GM19455 (cell line): ENCODE measurements at regions not wholly inside any gene's neighbourhood (a gene's known extent, or its start where the extent isn't known, plus 50 kb on each side); places are given as distances from the start of the nearest gene placed in this dataset.
"Not testable (repeated sequence)": the region's sequence is repeated elsewhere in the genome, so short reads cannot be mapped to it uniquely, and the experiment has no call there.

Source experiments
- ATAC-seq: cut with Tn5 transposase; IDR thresholded peaks from one replicate; pipeline ENCODE4 v1.9.1; 2021; ENCODE audit not compliant: unreplicated experiment

- ATAC-seq = not testable (repeated sequence)
Observed at GRCh38 chr6:21282360-21282759, 311.2 kb upstream of the SOX4 start.

DNA sequence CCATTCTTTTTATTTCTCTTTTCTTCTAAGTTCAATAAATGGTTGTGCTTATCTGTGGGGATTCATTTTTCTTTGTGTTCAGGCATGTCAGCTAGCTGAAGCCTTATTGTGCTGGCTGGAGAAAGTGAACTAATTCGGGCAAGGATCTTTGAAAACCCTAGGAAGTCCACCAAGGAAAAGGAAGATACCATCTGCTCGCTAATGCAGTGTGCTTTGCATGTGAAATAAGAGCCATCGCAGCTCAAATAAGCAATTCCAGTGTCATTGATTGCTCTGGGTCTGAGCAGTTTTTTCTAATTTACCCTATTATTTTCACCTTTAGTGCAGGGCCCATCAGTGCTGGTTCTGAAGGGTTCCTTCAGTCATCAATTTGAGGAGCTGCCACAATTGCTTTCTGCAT lies 309.4 kb upstream of the SOX4 start:
- no peak for ATAC-seq

DNA sequence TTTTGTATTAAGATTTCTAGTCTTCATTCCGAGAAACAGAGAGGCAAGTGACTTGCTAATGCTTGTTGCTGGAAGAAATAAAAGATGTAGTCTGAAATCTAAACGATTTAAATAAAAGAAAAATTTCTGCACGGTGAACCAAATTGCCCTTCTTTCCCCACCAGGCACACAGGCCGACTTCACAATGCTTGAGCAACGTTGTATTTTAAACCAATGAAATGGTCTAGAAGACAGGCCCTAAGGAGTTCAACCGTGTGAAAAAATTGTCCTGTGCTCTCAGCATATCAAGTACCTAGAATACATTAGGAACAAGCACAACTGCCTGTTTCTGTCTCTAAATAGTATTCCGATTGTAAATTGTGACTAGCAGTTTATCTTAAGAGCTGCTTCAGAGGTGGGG lies 308.8 kb upstream of the SOX4 start:
- ATAC-seq = no peak

DNA sequence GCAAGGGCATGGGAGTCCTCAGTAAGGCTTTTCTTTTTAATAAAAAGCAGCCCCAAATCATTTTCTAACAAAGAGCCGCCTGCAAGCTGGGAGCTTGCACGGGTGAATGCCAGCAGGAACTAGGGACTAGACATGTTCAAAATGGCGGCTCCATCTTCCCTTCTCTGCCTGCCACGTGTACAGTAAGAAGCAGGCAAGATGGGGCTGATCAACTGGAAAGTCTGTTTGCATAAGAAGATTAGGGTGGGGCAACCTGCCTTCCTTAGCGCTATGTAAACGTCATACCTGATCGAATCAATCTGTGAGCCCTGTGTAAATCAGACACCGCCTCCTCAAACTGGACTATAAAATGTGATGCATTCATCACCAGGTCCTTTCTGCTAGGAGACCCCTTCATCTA lies 299.4 kb upstream of the SOX4 start:
- ATAC-seq = no peak

DNA sequence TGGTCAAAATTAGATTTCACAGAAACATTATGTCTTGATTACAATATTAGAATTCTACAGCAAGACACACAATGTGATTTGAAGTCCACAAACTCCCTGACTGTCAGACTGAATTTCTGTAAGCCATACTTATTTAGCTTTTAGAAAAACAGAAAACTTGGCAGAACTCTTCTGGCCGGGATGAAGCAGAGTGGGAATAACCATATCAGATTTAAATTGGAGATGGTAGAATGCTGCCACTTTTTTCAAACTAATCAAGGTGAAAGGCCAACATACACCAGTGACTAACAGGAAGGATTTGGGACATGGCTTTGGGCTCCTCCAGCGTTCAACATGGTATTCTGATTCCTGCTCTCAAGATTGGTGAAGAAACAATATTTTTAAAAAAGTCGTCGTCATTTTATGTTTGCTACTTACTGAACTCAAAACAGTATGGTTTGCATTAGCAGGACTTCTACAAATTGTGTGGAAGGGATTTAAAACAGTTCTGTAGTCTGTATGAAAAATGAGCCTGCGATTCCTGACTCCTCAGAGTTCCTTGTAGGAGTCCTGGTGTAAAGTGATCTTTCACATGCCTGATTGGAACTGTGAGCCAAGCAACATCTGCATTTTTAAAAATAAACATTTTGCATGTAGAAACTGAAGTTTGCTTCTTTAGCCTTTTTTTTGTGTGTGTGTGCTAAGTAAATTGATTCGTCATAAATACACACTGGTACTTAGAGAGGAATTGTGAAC lies 297.9 kb upstream of the SOX4 start:
- ATAC-seq = no peak

GRCh38 chr6:21297665-21298064 lies 295.9 kb upstream of the SOX4 start:
- no peak for ATAC-seq

GRCh38 chr6:21299216-21299615 lies 294.3 kb upstream of the SOX4 start:
- ATAC-seq = no peak

DNA sequence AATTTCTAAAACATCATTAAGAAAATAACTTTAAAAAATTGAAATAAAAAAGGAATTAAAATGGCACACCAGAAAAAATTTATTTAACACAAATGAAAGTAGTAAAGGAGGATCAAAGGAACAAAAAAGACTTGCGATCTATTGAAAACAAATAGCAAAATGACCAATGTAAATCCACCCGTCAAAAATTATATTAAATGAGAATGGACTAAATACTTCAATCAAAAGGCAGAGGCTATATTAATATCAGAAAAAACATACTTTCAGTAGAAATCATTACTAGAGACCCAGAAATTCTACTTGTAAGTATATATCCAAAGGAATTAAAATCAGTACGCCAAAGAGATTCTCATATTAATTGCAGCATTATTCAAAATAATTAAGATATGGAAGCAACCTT lies 293.1 kb upstream of the SOX4 start:
- no peak for ATAC-seq

DNA sequence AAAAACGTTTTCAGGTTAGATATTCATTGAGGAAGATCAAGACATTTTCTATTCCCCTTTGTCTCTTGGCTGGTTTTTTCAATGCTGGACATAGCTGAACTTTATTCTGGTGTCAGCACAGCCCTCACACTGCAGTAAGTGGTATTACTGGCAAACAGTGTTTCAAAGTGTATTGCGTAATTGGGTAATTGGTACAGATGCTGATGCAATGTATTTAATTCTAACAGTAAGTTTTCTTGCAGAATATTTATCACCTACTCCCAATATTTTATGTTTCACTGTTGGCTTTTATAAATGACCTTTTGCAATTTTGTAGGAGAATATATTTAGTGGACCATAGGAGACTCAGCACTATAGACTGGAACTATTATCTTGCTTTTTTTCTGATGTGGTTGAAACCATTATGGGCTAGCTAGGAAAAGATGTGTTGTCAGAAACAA lies 287.6 kb upstream of the SOX4 start:
- no peak for ATAC-seq

- no peak for ATAC-seq
Observed at GRCh38 chr6:21306546-21306945, 287.0 kb upstream of the SOX4 start.

- no peak for ATAC-seq
Observed at GRCh38 chr6:21309807-21310221, 283.7 kb upstream of the SOX4 start.

GRCh38 chr6:21310568-21311140 lies 282.9 kb upstream of the SOX4 start:
- no peak for ATAC-seq

GRCh38 chr6:21312118-21312517 lies 281.4 kb upstream of the SOX4 start:
- no peak for ATAC-seq

- ATAC-seq = no peak
Observed at GRCh38 chr6:21317642-21318041, 275.9 kb upstream of the SOX4 start.

GRCh38 chr6:21321076-21321475 lies 272.5 kb upstream of the SOX4 start:
- no peak for ATAC-seq

DNA sequence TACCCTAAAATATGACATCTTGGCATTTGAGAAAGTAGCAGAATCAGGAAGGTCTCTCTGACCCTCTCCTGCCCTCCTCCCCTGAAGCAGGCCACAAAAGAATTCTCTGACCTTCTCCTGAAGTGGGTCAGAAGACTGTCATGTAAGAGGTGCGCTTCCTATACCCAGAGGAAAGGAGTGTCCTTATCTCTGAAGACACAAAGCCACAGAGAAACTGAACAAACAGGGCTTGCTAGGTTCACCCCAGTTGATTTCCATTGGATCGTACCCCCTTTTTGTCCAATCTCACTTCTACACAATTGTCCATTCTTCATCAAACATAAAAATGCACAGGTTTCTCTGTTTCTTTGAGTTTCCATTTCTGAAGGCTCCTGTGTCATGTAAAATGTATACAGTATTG lies 272.0 kb upstream of the SOX4 start:
- no peak for ATAC-seq

- ATAC-seq = no peak
Observed at GRCh38 chr6:21323577-21323976, 270.0 kb upstream of the SOX4 start.

GRCh38 chr6:21325201-21325856 lies 268.2 kb upstream of the SOX4 start:
- no peak for ATAC-seq

GRCh38 chr6:21327326-21328112 lies 266.0 kb upstream of the SOX4 start:
- no peak for ATAC-seq

GRCh38 chr6:21331235-21331634 lies 262.3 kb upstream of the SOX4 start:
- ATAC-seq = no peak

GRCh38 chr6:21332077-21332476 lies 261.5 kb upstream of the SOX4 start:
- no peak for ATAC-seq

- no peak for ATAC-seq
Observed at GRCh38 chr6:21332660-21333059, 260.9 kb upstream of the SOX4 start.
